A673 (cell line): ENCODE measurements at regions not wholly inside any gene's neighbourhood (a gene's known extent, or its start where the extent isn't known, plus 50 kb on each side); places are given as distances from the start of the nearest gene placed in this dataset.

ENCODE experiments used
- CTCF ChIP-seq: fragments of 300-800, 200-600 bp; sonication (generic); conservative IDR thresholded peaks from 2 replicates; pipeline ENCODE4 v1.5.1; 2017; ENCODE audit warnings: low read depth, mild to moderate bottlenecking, antibody characterized with exemption, low read length, moderate library complexity, mixed read lengths
- EZH2 ChIP-seq: fragments of 200-600 bp; sonication (generic); IDR thresholded peaks from 2 replicates; pipeline ENCODE4 v1.6.1; 2017; ENCODE audit warnings: borderline replicate concordance, low read depth, mild to moderate bottlenecking, mixed read lengths, antibody characterized with exemption, low read length; ENCODE audit not compliant: poor library complexity, severe bottlenecking

- TF ChIP-seq CTCF (no peak), EZH2 (no peak)
These were observed 399.3 kb downstream of the HTR7 start for GRCh38 chr10:90458571-90458970.
